K562 (cell line): ENCODE measurements at regions not wholly inside any gene's neighbourhood (a gene's known extent, or its start where the extent isn't known, plus 50 kb on each side); places are given as distances from the start of the nearest gene placed in this dataset.

Experiments used
- ATAC-seq: fragments of 200-7000 bp; cut with Tn5 transposase; 3 replicates; pipeline ENCODE4 v1.9.1; 2020; ENCODE audit warnings: moderate library complexity
- BruUV-seq: library from RNA; stranded (reverse); fragments of 400-500 nt; replicated peaks from 2 replicates; lab custom pipeline; 2021; lab: Mats Ljungman, UMichigan
- CTCF ChIA-PET: fragments of 300-600 bp; formaldehyde crosslinking; extraction: SDS; loops from one replicate; lab custom pipeline; 2021; ENCODE audit warnings: low intra/inter-chr PET ratio; lab: Yijun Ruan, JAX
- POLR2A ChIA-PET: fragments of 300-600, 350-650 bp; sonication (Branson Sonifier 250); formaldehyde crosslinking; extraction: SDS; loops from one replicate; lab custom pipeline; 2021; ENCODE audit warnings: antibody characterized with exemption, inconsistent platforms; lab: Yijun Ruan, JAX
- DNase-seq, 4 experiments: peaks; one replicate each; pipeline versions ENCODE4 v3.0.0 to v3.0.0-alpha.2; 2011 to 2018; ENCODE audit warnings: low spot score in 3 of 4, mixed read lengths in 3 of 4; ENCODE audit errors: extremely low read depth in 1 of 4
- FAIRE-seq: peaks from 2 replicates; lab custom pipeline; 2011; peaks lifted over from hg19 to GRCh38; lab: Jason Lieb, UNC
- H2AFZ ChIP-seq: 2 replicates; pipeline ENCODE4 v1.6.0; 2011; ENCODE audit warnings: low read depth, low read length, control low read depth, inconsistent platforms
- H3K27ac ChIP-seq: fragments of 200-600 bp; 3 replicates; pipeline ENCODE4 v1.8.0; 2011; ENCODE audit warnings: low read depth, mild to moderate bottlenecking, control low read depth, inconsistent platforms, low read length, moderate library complexity, mixed read lengths; ENCODE audit errors: extremely low read depth
- H3K27me3 ChIP-seq, 2 experiments: fragments of 300-600 bp in 1 of 2; 2 replicates in 1 of 2; 3 replicates in 1 of 2; pipeline versions ENCODE4 v1.6.0 to v1.8.0; 2011; ENCODE audit warnings: inconsistent platforms in 2 of 2, low read length in 2 of 2, mild to moderate bottlenecking in 1 of 2, mixed read lengths in 1 of 2, moderate library complexity in 1 of 2; ENCODE audit not compliant: control insufficient read depth in 2 of 2, insufficient read depth in 2 of 2
- H3K36me3 ChIP-seq: fragments of 300-600 bp; 3 replicates; pipeline ENCODE4 v1.8.0; 2011; ENCODE audit warnings: mild to moderate bottlenecking, low read length, inconsistent platforms; ENCODE audit not compliant: control insufficient read depth, insufficient read depth
- H3K4me1 ChIP-seq, 2 experiments: fragments of 200-600 bp in 1 of 2; replicated peaks in 1 of 2; 2 replicates in 1 of 2; 3 replicates in 1 of 2; pipeline versions ENCODE4 v1.5.1 to v1.8.0; 2011; ENCODE audit warnings: inconsistent platforms in 2 of 2, low read length in 2 of 2, mild to moderate bottlenecking in 1 of 2, mixed read lengths in 1 of 2, moderate library complexity in 1 of 2; ENCODE audit not compliant: control insufficient read depth in 2 of 2, insufficient read depth in 2 of 2
- H3K4me2 ChIP-seq: 2 replicates; pipeline ENCODE4 v1.6.1; 2011; ENCODE audit warnings: low read length, control low read depth, inconsistent platforms, mixed read lengths; ENCODE audit not compliant: insufficient read depth
- H3K4me3 ChIP-seq: fragments of 200-600 bp; sonication (generic), shearing (Covaris generic); 2 replicates; pipeline ENCODE4 v1.5.1; 2016; ENCODE audit warnings: control low read depth, inconsistent platforms
- H3K79me2 ChIP-seq: fragments of 200-600 bp; 3 replicates; pipeline ENCODE4 v1.8.0; 2011; ENCODE audit warnings: low read length, inconsistent platforms; ENCODE audit not compliant: control insufficient read depth, insufficient read depth
- H3K9ac ChIP-seq, 2 experiments: 2 replicates each; pipeline versions ENCODE4 v1.6.0 to v1.6.1; 2011; ENCODE audit warnings: low read depth in 2 of 2, low read length in 2 of 2, control low read depth in 1 of 2, inconsistent platforms in 1 of 2, mild to moderate bottlenecking in 1 of 2, mixed read lengths in 1 of 2; ENCODE audit not compliant: insufficient read depth in 1 of 2
- H3K9me1 ChIP-seq: one replicate; pipeline ENCODE4 v1.6.0; 2011; ENCODE audit warnings: inconsistent platforms, mild to moderate bottlenecking, low read length, moderate library complexity; ENCODE audit not compliant: control insufficient read depth, insufficient read depth
- H3K9me3 ChIP-seq: replicated peaks from 2 replicates; pipeline ENCODE4 v1.5.1; 2011; ENCODE audit warnings: low read depth, low read length, inconsistent platforms; ENCODE audit not compliant: control insufficient read depth, insufficient read depth
- H4K20me1 ChIP-seq: replicated peaks from 2 replicates; pipeline ENCODE4 v1.6.1; 2011; ENCODE audit warnings: low read length, inconsistent platforms, mixed read lengths; ENCODE audit not compliant: control insufficient read depth, insufficient read depth
- ARID3A ChIP-seq: IDR thresholded peaks from 2 replicates; pipeline ENCODE4 v1.6.1; 2012; ENCODE audit warnings: low read depth, low read length, improper control_type of control experiment, borderline replicate concordance
- CUX1 ChIP-seq: fragments of 200-800 bp; sonication (Bioruptor generic); IDR thresholded peaks from 2 replicates; pipeline ENCODE4 v1.6.1; 2016; ENCODE audit warnings: missing genetic modification characterization, missing compliant biosample characterization
- HDAC3 ChIP-seq: fragments of 450-650 bp; IDR thresholded peaks from 2 replicates; pipeline ENCODE4 v1.6.1; 2018; ENCODE audit warnings: borderline replicate concordance, mild to moderate bottlenecking, moderate library complexity; ENCODE audit not compliant: partially characterized antibody
- IFI16 ChIP-seq: fragments of 250-450 bp; sonication (Bioruptor Pico); IDR thresholded peaks from 2 replicates; pipeline ENCODE4 v2.1.2; 2022; ENCODE audit warnings: mild to moderate bottlenecking, inconsistent platforms
- KLF1 ChIP-seq: fragments of 450-650 bp; IDR thresholded peaks from 2 replicates; pipeline ENCODE4 v1.6.1; 2016; ENCODE audit warnings: missing genetic modification characterization, missing compliant biosample characterization
- MLLT1 ChIP-seq, 2 experiments: fragments of 450-650 bp; IDR thresholded peaks; 2 replicates each; pipeline ENCODE4 v1.6.1; 2016
- MTA3 ChIP-seq: fragments of 450-650 bp; formaldehyde crosslinking; IDR thresholded peaks from 2 replicates; pipeline ENCODE4 v1.6.1; 2017; ENCODE audit warnings: mild to moderate bottlenecking, borderline replicate concordance
- NUFIP1 ChIP-seq: fragments of 450-650 bp; IDR thresholded peaks from 2 replicates; pipeline ENCODE4 v1.6.1; 2018; ENCODE audit not compliant: partially characterized antibody
- RFX1 ChIP-seq: fragments of 450-650 bp; IDR thresholded peaks from 2 replicates; pipeline ENCODE4 v1.6.1; 2016; ENCODE audit warnings: mild to moderate bottlenecking, moderate library complexity
- SRSF7 ChIP-seq: fragments of 200-400 bp; formaldehyde crosslinking; optimal IDR thresholded peaks from 2 replicates; pipeline ENCODE3; 2017; ENCODE audit warnings: mild to moderate bottlenecking, low read depth, low read length
- TEAD2 ChIP-seq: fragments of 450-650 bp; IDR thresholded peaks from 2 replicates; pipeline ENCODE4 v1.6.1; 2016; ENCODE audit warnings: missing genetic modification characterization, control low read depth, missing compliant biosample characterization
- YBX1 ChIP-seq: fragments of 450-650 bp; IDR thresholded peaks from 2 replicates; pipeline ENCODE4 v1.7.1; 2016; ENCODE audit warnings: mild to moderate bottlenecking
- ZFP1 ChIP-seq: fragments of 450-650 bp; formaldehyde crosslinking; IDR thresholded peaks from 2 replicates; pipeline ENCODE4 v1.4.0; 2020; ENCODE audit warnings: mild to moderate bottlenecking, mixed read lengths
- ZNF311 ChIP-seq: fragments of 250-450 bp; sonication (Bioruptor Pico); IDR thresholded peaks from 2 replicates; pipeline ENCODE4 v1.4.0; 2020; ENCODE audit warnings: mild to moderate bottlenecking, moderate library complexity
- ZNF764 ChIP-seq: fragments of 250-450 bp; sonication (Bioruptor Pico); IDR thresholded peaks from 2 replicates; pipeline ENCODE4 v1.4.0; 2020; ENCODE audit warnings: low read depth, mild to moderate bottlenecking, moderate library complexity
- WGBS: fragments of 100-300 bp; shearing (Covaris generic); methylation state at CpG from one replicate; pipeline ENCODE4 v1.1.6; 2016; ENCODE audit warnings: low coverage, mixed read lengths; ENCODE audit not compliant: insufficient coverage; ENCODE audit errors: missing lambda C conversion rate; 5-methylcytosine and 5-hydroxymethylcytosine counted together
- in situ Hi-C: fragments of 300-500 bp; cut with MboI; formaldehyde crosslinking; loops from 4 replicates; pipeline ENCODE4 v1.15.0; 2018; ENCODE audit warnings: inconsistent platforms, mixed read lengths
- intact Hi-C: fragments of 100-400 bp; cut with micrococcal nuclease; formaldehyde crosslinking; loops from 2 replicates; pipeline ENCODE4 v1.14.2; 2022

DNA sequence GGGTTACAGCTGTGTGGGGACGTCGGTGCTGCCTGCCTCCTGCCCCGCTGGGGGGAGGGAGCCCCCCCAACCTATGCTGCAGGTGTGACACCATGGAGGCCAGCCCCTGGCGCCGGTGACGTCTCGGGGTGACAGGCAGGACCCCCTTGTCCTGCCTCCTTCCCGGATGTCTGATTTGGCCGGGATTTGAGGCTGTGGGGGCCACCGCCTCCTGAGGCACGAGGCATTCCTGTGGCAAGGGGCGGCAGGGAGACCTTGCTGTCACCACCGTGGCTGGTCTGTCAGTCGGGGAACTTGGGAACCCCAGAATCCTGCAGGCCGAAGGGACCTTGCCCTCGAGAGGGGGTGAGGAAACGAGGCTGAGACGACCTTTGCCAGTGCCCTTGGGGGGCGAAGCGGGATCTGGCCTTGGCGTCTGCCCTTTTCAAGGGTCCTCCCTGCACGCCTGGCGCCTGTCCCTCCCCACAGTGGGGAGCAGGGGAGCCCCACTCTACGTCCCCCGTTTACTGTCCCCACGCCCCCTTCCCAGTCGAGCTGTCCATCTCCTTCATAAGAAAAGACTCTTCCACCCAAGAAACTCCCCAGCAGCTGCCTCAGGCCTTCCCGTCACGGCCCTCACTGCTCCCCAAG is 74.4 kb downstream of the METRNL start:
- 27% methylated on average over 28 of the region's 29 CpGs for WGBS
- ChIA-PET CTCF (no interaction called here), POLR2A (interaction anchor here (1.0 kb wide), 1 partner anchor 14 kb away, joined by 3 read pairs; no protein-coding TSS in a partner anchor)
- Histone ChIP-seq H3K9me3 (no peaks in the 10 kb centered on the region), H3K79me2 (no peaks in the 10 kb centered on the region), H3K9ac (peak overlapping the region in 1 of 2 experiments; percentile 29; a peak in 1 of 4 replicates), H4K20me1 (no peaks in the 10 kb centered on the region), H3K4me2 (no peak overlapping the region), H3K4me3 (no peak overlapping the region), H2AFZ (no peak overlapping the region), H3K9me1 (no peaks in the 10 kb centered on the region), H3K4me1 (peaks cover 5 to 34% of the 10 kb centered on the region in 2 experiments; a peak in 4 of 5 replicates), H3K27me3 (peaks cover 13 to 57% of the 10 kb centered on the region in 2 experiments; a peak in 4 of 5 replicates), H3K36me3 (no peaks in the 10 kb centered on the region), H3K27ac (no peak overlapping the region)
- TF ChIP-seq RFX1 (no peak), ZNF764 (no peak), IFI16 (CRISPR knock-in tag) (no peak), ZFP1 (no peak), YBX1 (no peak), ZNF311 (CRISPR knock-in tag) (no peak), ARID3A (no peak), KLF1 (tag) (no peak), CUX1 (CRISPR knock-in tag) (no peak), MTA3 (no peak), NUFIP1 (no peak), MLLT1 (IDR thresholded peaks at IDR 0.05) (no peak), TEAD2 (tag) (no peak), HDAC3 (no peak), SRSF7 (no peak)
- intact Hi-C loops (no loop called here), in situ Hi-C loops (no loop called here)
- no peak for FAIRE-seq
- BruUV-seq, result no TSS peak
- DNase-seq, result no peak
- no peak for ATAC-seq
